Mesendoderm (in vitro differentiated cells): ENCODE measurements at regions not wholly inside any gene's neighbourhood (a gene's known extent, or its start where the extent isn't known, plus 50 kb on each side); places are given as distances from the start of the nearest gene placed in this dataset.
A peak's percentile ranks its signal among the peaks of the same experiment; 100 is the strongest.
"Not testable (repeated sequence)": the region's sequence is repeated elsewhere in the genome, so short reads cannot be mapped to it uniquely, and the experiment has no call there.

Source experiments
- DNase-seq: peaks from one replicate; pipeline ENCODE4 v3.0.0; 2013
- H2AK5ac ChIP-seq: 2 replicates; pipeline ENCODE4 v1.6.1; 2013; ENCODE audit warnings: low read length, inconsistent platforms
- H2BK120ac ChIP-seq: 2 replicates; pipeline ENCODE4 v1.6.1; 2013; ENCODE audit warnings: low read depth, mild to moderate bottlenecking, low read length, moderate library complexity, mixed read lengths
- H2BK15ac ChIP-seq: replicated peaks from 2 replicates; pipeline ENCODE4 v1.6.1; 2013; ENCODE audit warnings: low read depth, mild to moderate bottlenecking, moderate library complexity
- H2BK5ac ChIP-seq: 2 replicates; pipeline ENCODE4 v1.6.1; 2013; ENCODE audit warnings: low read length, inconsistent platforms
- H3K18ac ChIP-seq: 2 replicates; pipeline ENCODE4 v1.6.1; 2013; ENCODE audit warnings: mild to moderate bottlenecking, low read length, mixed read lengths
- H3K23ac ChIP-seq: one replicate; pipeline ENCODE4 v1.6.1; 2013; ENCODE audit warnings: low read length
- H3K27ac ChIP-seq: 2 replicates; pipeline ENCODE4 v1.5.1; 2013; ENCODE audit warnings: low read depth, mild to moderate bottlenecking, inconsistent platforms, low read length, moderate library complexity
- H3K27me3 ChIP-seq: 2 replicates; pipeline ENCODE4 v1.6.1; 2013; ENCODE audit warnings: low read length, control low read depth, mild to moderate bottlenecking, inconsistent platforms; ENCODE audit not compliant: insufficient read depth, poor library complexity
- H3K36me3 ChIP-seq: 2 replicates; pipeline ENCODE4 v1.6.1; 2013; ENCODE audit warnings: low read length, inconsistent platforms; ENCODE audit not compliant: control insufficient read depth, insufficient read depth
- H3K4ac ChIP-seq: one replicate; pipeline ENCODE4 v1.6.1; 2013; ENCODE audit warnings: low read depth, mild to moderate bottlenecking, low read length, moderate library complexity
- H3K4me1 ChIP-seq: 2 replicates; pipeline ENCODE4 v1.6.1; 2013; ENCODE audit warnings: low read depth, low read length, inconsistent platforms; ENCODE audit not compliant: control insufficient read depth
- H3K4me2 ChIP-seq: 2 replicates; pipeline ENCODE4 v1.6.1; 2013; ENCODE audit warnings: low read length
- H3K4me3 ChIP-seq: 2 replicates; pipeline ENCODE4 v1.5.1; 2013; ENCODE audit warnings: mild to moderate bottlenecking, low read length
- H3K56ac ChIP-seq: one replicate; pipeline ENCODE4 v1.6.1; 2013; ENCODE audit warnings: low read length
- H3K79me1 ChIP-seq: 2 replicates; pipeline ENCODE4 v1.6.1; 2013; ENCODE audit warnings: low read length, inconsistent platforms
- H3K79me2 ChIP-seq: 2 replicates; pipeline ENCODE4 v1.6.1; 2013; ENCODE audit warnings: mild to moderate bottlenecking, low read length; ENCODE audit not compliant: control insufficient read depth, insufficient read depth
- H3K9ac ChIP-seq: 2 replicates; pipeline ENCODE4 v1.6.1; 2013; ENCODE audit warnings: low read length, inconsistent platforms
- H4K5ac ChIP-seq: one replicate; pipeline ENCODE4 v1.6.1; 2013; ENCODE audit warnings: low read length
- H4K8ac ChIP-seq: one replicate; pipeline ENCODE4 v1.6.1; 2013; ENCODE audit warnings: low read depth, mild to moderate bottlenecking, control low read depth, low read length, moderate library complexity
- WGBS: extraction: QIAGEN DNeasy Blood & Tissue Kit; methylation state at CpG from one replicate; pipeline ENCODE4 v1.1.7; 2013; ENCODE audit warnings: low lambda C conversion rate, missing lambda C conversion rate; ENCODE audit not compliant: insufficient coverage; ENCODE audit errors: extremely low coverage; 5-methylcytosine and 5-hydroxymethylcytosine counted together

GRCh38 chr3:180421221-180421620 is 180.7 kb upstream of the TTC14 start:
- Histone ChIP-seq H3K9ac (no peak overlapping the region), H2BK120ac (no peak overlapping the region), H3K18ac (no peak overlapping the region), H3K23ac (no peak overlapping the region), H3K79me2 (no peaks in the 10 kb centered on the region), H2BK15ac (no peak overlapping the region), H3K56ac (no peak overlapping the region), H3K4me1 (no peaks in the 10 kb centered on the region), H4K8ac (no peak overlapping the region), H3K36me3 (no peaks in the 10 kb centered on the region), H3K4me2 (no peak overlapping the region), H2AK5ac (no peak overlapping the region), H3K27me3 (no peaks in the 10 kb centered on the region), H3K79me1 (no peaks in the 10 kb centered on the region), H3K4me3 (no peak overlapping the region), H3K27ac (no peak overlapping the region), H2BK5ac (no peak overlapping the region), H3K4ac (no peak overlapping the region), H4K5ac (no peak overlapping the region)
- DNase-seq, result peak; percentile 1
- no CpG with 5 or more reads among the region's 2 CpGs for WGBS

DNA sequence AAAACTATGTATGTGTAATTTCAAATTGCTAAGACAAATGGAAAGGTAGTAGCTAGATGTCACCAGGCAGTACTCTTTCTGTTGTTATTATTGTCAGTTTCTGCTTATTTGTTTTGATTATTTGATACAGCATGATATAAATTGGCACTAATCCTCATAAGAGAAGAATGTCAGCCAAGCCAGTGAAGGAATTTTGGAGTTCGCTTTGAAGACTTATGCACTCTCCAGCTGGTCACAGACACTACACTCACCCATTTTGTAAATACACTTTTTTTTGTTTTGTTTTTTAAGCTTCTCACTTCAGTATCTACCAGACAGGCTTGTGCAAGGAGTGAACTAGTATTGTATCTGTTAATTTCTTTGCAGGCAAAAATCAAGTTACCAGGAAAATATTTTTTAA is 180.2 kb upstream of the TTC14 start:
- DNase-seq, result no peak
- H2BK15ac ChIP-seq, result no peak overlapping the region
- no peak overlapping the region for H2BK5ac ChIP-seq
- no peak overlapping the region for H3K56ac ChIP-seq
- no CpG with 5 or more reads among the region's 1 CpG for WGBS
- no peak overlapping the region for H3K4me2 ChIP-seq
- no peak overlapping the region for H3K9ac ChIP-seq
- no peak overlapping the region for H3K4ac ChIP-seq
- H3K36me3 ChIP-seq, result no peaks in the 10 kb centered on the region
- no peak overlapping the region for H2AK5ac ChIP-seq
- no peak overlapping the region for H4K5ac ChIP-seq
- no peak overlapping the region for H3K18ac ChIP-seq
- H4K8ac ChIP-seq, result no peak overlapping the region
- H3K4me3 ChIP-seq, result no peak overlapping the region
- H3K23ac ChIP-seq, result no peak overlapping the region
- no peaks in the 10 kb centered on the region for H3K27me3 ChIP-seq
- H3K27ac ChIP-seq, result no peak overlapping the region
- no peaks in the 10 kb centered on the region for H3K4me1 ChIP-seq
- no peak overlapping the region for H2BK120ac ChIP-seq
- H3K79me1 ChIP-seq, result no peaks in the 10 kb centered on the region
- H3K79me2 ChIP-seq, result no peaks in the 10 kb centered on the region

GRCh38 chr3:180424305-180424704 is 177.7 kb upstream of the TTC14 start:
- H3K23ac ChIP-seq, H4K8ac ChIP-seq, H3K4me2 ChIP-seq, H3K36me3 ChIP-seq, DNase-seq, H2AK5ac ChIP-seq, H3K56ac ChIP-seq, H2BK120ac ChIP-seq, H3K9ac ChIP-seq, H3K18ac ChIP-seq, H3K4ac ChIP-seq, H3K27ac ChIP-seq, H4K5ac ChIP-seq, H3K4me1 ChIP-seq, H3K79me1 ChIP-seq, H3K4me3 ChIP-seq, H3K79me2 ChIP-seq, H3K27me3 ChIP-seq, H2BK15ac ChIP-seq, H2BK5ac ChIP-seq: not testable (repeated sequence)
- WGBS, result no CpG with 5 or more reads among the region's 4 CpGs

DNA sequence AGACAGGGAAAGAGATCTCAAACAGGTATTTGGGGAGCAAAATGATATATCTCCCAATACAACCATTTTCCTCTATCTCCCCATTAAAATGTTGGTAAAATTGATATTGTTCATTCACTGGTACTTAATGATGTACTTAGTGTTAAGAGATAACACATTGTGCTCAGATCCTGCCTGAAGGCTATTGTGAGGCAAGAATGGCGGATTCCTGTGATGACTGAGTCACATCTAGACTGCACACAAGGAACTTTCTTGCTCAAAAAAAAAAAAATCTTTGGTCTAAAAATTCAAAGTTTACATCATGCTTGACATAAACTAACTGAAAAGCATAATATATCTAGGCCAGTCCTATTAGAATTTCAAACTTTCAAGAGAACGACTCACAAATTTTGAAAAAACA is 171.1 kb upstream of the TTC14 start:
- Histone ChIP-seq H3K27ac (no peak overlapping the region), H2AK5ac (no peak overlapping the region), H2BK120ac (no peak overlapping the region), H4K8ac (no peak overlapping the region), H3K27me3 (no peaks in the 10 kb centered on the region), H3K79me1 (no peaks in the 10 kb centered on the region), H3K4me2 (no peak overlapping the region), H3K36me3 (no peaks in the 10 kb centered on the region), H2BK15ac (no peak overlapping the region), H3K79me2 (no peaks in the 10 kb centered on the region), H3K4me1 (no peaks in the 10 kb centered on the region), H3K56ac (no peak overlapping the region), H4K5ac (no peak overlapping the region), H3K4me3 (no peak overlapping the region), H3K23ac (no peak overlapping the region), H3K9ac (no peak overlapping the region), H3K18ac (no peak overlapping the region), H3K4ac (no peak overlapping the region), H2BK5ac (no peak overlapping the region)
- DNase-seq, result no peak
- no CpG with 5 or more reads among the region's 2 CpGs for WGBS

GRCh38 chr3:180433152-180433551 is 168.8 kb upstream of the TTC14 start:
- Histone ChIP-seq H3K79me1 (no peaks in the 10 kb centered on the region), H2BK120ac (no peak overlapping the region), H3K79me2 (no peaks in the 10 kb centered on the region), H4K5ac (no peak overlapping the region), H3K56ac (no peak overlapping the region), H3K4ac (no peak overlapping the region), H3K4me2 (no peak overlapping the region), H3K27me3 (no peaks in the 10 kb centered on the region), H2BK5ac (no peak overlapping the region), H2BK15ac (no peak overlapping the region), H4K8ac (no peak overlapping the region), H3K36me3 (no peaks in the 10 kb centered on the region), H2AK5ac (no peak overlapping the region), H3K4me3 (no peak overlapping the region), H3K18ac (no peak overlapping the region), H3K4me1 (no peaks in the 10 kb centered on the region), H3K9ac (no peak overlapping the region), H3K27ac (no peak overlapping the region), H3K23ac (no peak overlapping the region)
- DNase-seq, result no peak
- WGBS, result no CpG with 5 or more reads among the region's 1 CpG

- no CpG with 5 or more reads among the region's 3 CpGs for WGBS
- Histone ChIP-seq H2BK15ac (no peak overlapping the region), H2BK120ac (no peak overlapping the region), H2BK5ac (no peak overlapping the region), H4K8ac (no peak overlapping the region), H3K27me3 (no peaks in the 10 kb centered on the region), H3K4me3 (no peak overlapping the region), H3K18ac (no peak overlapping the region), H3K4ac (no peak overlapping the region), H3K79me1 (no peaks in the 10 kb centered on the region), H2AK5ac (no peak overlapping the region), H3K4me1 (no peaks in the 10 kb centered on the region), H3K27ac (no peak overlapping the region), H3K56ac (no peak overlapping the region), H3K4me2 (no peak overlapping the region), H3K36me3 (no peaks in the 10 kb centered on the region), H3K9ac (no peak overlapping the region), H3K79me2 (no peaks in the 10 kb centered on the region), H4K5ac (no peak overlapping the region), H3K23ac (no peak overlapping the region)
- no peak for DNase-seq
Measured at GRCh38 chr3:180447136-180447535, 154.8 kb upstream of the TTC14 start.
